ENCODE measurements at regions not wholly inside any gene's neighbourhood (a gene's known extent, or its start where the extent isn't known, plus 50 kb on each side); places are given as distances from the start of the nearest gene placed in this dataset.

GRCh38 chr7:45430397-45430796 is 143.8 kb upstream of the ADCY1 start:
- H3K27me3 ChIP-seq: peaks cover 6% of the 10 kb centered on the region
- no peaks in the 10 kb centered on the region for H3K79me2 ChIP-seq
- H2AFZ ChIP-seq: no peak overlapping the region
- no peak for DNase-seq (ENCODE audit: low spot score)
- H3K27ac ChIP-seq: no peak overlapping the region
- no peaks in the 10 kb centered on the region for H3K4me1 ChIP-seq (ENCODE audit: insufficient read depth)
- no peak overlapping the region for H3K4me2 ChIP-seq
- H3K9me2 ChIP-seq (replicated peaks; ENCODE audit: insufficient read depth): no peaks in the 10 kb centered on the region
- H3K9me3 ChIP-seq (ENCODE audit: low read depth): no peaks in the 10 kb centered on the region
- no peak for TF ChIP-seq EZH2phosphoT487 (IDR thresholded peaks at IDR 0.05; ENCODE audit: low read depth, severe bottlenecking, unreplicated experiment)
- no peak for TF ChIP-seq EZH2 (IDR thresholded peaks at IDR 0.05; ENCODE audit: borderline replicate concordance)
- no peak for TF ChIP-seq CTCF (IDR thresholded peaks at IDR 0.05; ENCODE audit: poor library complexity)
- H3K4me3 ChIP-seq: no peak overlapping the region
- WGBS (ENCODE audit: low lambda C conversion rate, missing lambda C conversion rate): 83% methylated on average over 8 of the region's 8 CpGs
- no peaks in the 10 kb centered on the region for H3K36me3 ChIP-seq (replicated peaks; ENCODE audit: insufficient read depth, low read depth)
- H4K20me1 ChIP-seq (ENCODE audit: insufficient read depth, poor library complexity, severe bottlenecking): no peaks in the 10 kb centered on the region

GRCh38 chr7:45434167-45434784 is 139.9 kb upstream of the ADCY1 start:
- no peaks in the 10 kb centered on the region for H3K4me1 ChIP-seq (ENCODE audit: insufficient read depth)
- no peaks in the 10 kb centered on the region for H3K79me2 ChIP-seq
- H2AFZ ChIP-seq: no peak overlapping the region
- H3K4me3 ChIP-seq: no peak overlapping the region
- WGBS (ENCODE audit: low lambda C conversion rate, missing lambda C conversion rate): 80% methylated on average over 6 of the region's 6 CpGs
- H3K36me3 ChIP-seq (replicated peaks; ENCODE audit: insufficient read depth, low read depth): no peaks in the 10 kb centered on the region
- H3K27ac ChIP-seq: no peak overlapping the region
- no peaks in the 10 kb centered on the region for H3K9me2 ChIP-seq (replicated peaks; ENCODE audit: insufficient read depth)
- H3K27me3 ChIP-seq: peaks cover 3% of the 10 kb centered on the region
- TF ChIP-seq CTCF (IDR thresholded peaks at IDR 0.05; ENCODE audit: poor library complexity) (no peak), EZH2 (IDR thresholded peaks at IDR 0.05; ENCODE audit: borderline replicate concordance) (no peak), EZH2phosphoT487 (IDR thresholded peaks at IDR 0.05; ENCODE audit: low read depth, severe bottlenecking, unreplicated experiment) (no peak)
- DNase-seq (ENCODE audit: low spot score): no peak
- H4K20me1 ChIP-seq (ENCODE audit: insufficient read depth, poor library complexity, severe bottlenecking): no peaks in the 10 kb centered on the region
- H3K9me3 ChIP-seq (ENCODE audit: low read depth): no peaks in the 10 kb centered on the region
- H3K4me2 ChIP-seq: no peak overlapping the region

GRCh38 chr7:45435131-45435530 is 139.0 kb upstream of the ADCY1 start:
- H3K36me3 ChIP-seq (replicated peaks; ENCODE audit: insufficient read depth, low read depth): no peaks in the 10 kb centered on the region
- no peak overlapping the region for H3K4me3 ChIP-seq
- no peak for DNase-seq (ENCODE audit: low spot score)
- no peak overlapping the region for H3K27ac ChIP-seq
- H3K79me2 ChIP-seq: no peaks in the 10 kb centered on the region
- no peaks in the 10 kb centered on the region for H3K9me3 ChIP-seq (ENCODE audit: low read depth)
- H2AFZ ChIP-seq: no peak overlapping the region
- TF ChIP-seq EZH2 (IDR thresholded peaks at IDR 0.05; ENCODE audit: borderline replicate concordance) (no peak), CTCF (IDR thresholded peaks at IDR 0.05; ENCODE audit: poor library complexity) (no peak), EZH2phosphoT487 (IDR thresholded peaks at IDR 0.05; ENCODE audit: low read depth, severe bottlenecking, unreplicated experiment) (no peak)
- H3K4me2 ChIP-seq: no peak overlapping the region
- H4K20me1 ChIP-seq (ENCODE audit: insufficient read depth, poor library complexity, severe bottlenecking): no peaks in the 10 kb centered on the region
- 96% methylated on average over 3 of the region's 3 CpGs for WGBS (ENCODE audit: low lambda C conversion rate, missing lambda C conversion rate)
- H3K27me3 ChIP-seq: no peaks in the 10 kb centered on the region
- H3K4me1 ChIP-seq (ENCODE audit: insufficient read depth): no peaks in the 10 kb centered on the region
- no peaks in the 10 kb centered on the region for H3K9me2 ChIP-seq (replicated peaks; ENCODE audit: insufficient read depth)

Measured in hepatocyte (in vitro differentiated cells).